ENCODE measurements at regions not wholly inside any gene's neighbourhood (a gene's known extent, or its start where the extent isn't known, plus 50 kb on each side); places are given as distances from the start of the nearest gene placed in this dataset.

GRCh38 chr18:34001376-34001775 lies 223.3 kb downstream of the NOL4 start:
- Histone ChIP-seq H3K36me3 (no peaks in the 10 kb centered on the region), H3K27me3 (ENCODE audit: insufficient read depth, low read depth, severe bottlenecking) (no peaks in the 10 kb centered on the region), H3K27ac (no peak overlapping the region), H3K4me3 (ENCODE audit: low read depth, low read length) (no peak overlapping the region), H3K9me3 (ENCODE audit: severe bottlenecking) (no peaks in the 10 kb centered on the region)
- DNase-seq = no peak
- TF ChIP-seq, protein P1, sequence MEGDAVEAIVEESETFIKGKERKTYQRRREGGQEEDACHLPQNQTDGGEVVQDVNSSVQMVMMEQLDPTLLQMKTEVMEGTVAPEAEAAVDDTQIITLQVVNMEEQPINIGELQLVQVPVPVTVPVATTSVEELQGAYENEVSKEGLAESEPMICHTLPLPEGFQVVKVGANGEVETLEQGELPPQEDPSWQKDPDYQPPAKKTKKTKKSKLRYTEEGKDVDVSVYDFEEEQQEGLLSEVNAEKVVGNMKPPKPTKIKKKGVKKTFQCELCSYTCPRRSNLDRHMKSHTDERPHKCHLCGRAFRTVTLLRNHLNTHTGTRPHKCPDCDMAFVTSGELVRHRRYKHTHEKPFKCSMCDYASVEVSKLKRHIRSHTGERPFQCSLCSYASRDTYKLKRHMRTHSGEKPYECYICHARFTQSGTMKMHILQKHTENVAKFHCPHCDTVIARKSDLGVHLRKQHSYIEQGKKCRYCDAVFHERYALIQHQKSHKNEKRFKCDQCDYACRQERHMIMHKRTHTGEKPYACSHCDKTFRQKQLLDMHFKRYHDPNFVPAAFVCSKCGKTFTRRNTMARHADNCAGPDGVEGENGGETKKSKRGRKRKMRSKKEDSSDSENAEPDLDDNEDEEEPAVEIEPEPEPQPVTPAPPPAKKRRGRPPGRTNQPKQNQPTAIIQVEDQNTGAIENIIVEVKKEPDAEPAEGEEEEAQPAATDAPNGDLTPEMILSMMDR (IDR thresholded peaks at IDR 0.05; ENCODE audit: low read depth, low read length) = no peak

DNA sequence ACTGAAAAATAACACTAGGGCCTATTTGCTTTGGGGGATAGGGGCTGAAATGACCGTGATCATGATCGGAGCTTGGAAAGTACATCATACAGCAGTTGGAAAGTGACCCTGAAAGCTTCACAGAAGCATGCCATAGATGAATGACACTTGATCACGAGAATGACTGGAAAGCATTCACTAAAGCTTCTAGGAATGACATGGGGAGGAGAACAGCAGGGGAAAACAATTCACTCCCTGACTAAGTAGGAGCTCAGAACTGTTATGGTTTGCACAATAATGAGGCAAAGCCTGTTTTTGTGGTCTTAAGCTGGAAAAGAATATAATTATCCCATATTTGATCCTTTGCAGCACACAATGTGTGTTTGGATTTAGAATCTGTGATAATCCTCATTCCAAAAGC lies 237.5 kb downstream of the NOL4 start:
- Histone ChIP-seq H3K4me3 (ENCODE audit: low read depth, low read length) (no peak overlapping the region), H3K9me3 (ENCODE audit: severe bottlenecking) (no peaks in the 10 kb centered on the region), H3K27me3 (ENCODE audit: insufficient read depth, low read depth, severe bottlenecking) (no peaks in the 10 kb centered on the region), H3K27ac (no peak overlapping the region), H3K36me3 (no peaks in the 10 kb centered on the region)
- TF ChIP-seq, protein P1 (IDR thresholded peaks at IDR 0.05; ENCODE audit: low read depth, low read length) = no peak
- DNase-seq = no peak

GRCh38 chr18:33983126-33983525 lies 241.6 kb downstream of the NOL4 start:
- Histone ChIP-seq H3K27ac (no peak overlapping the region), H3K27me3 (ENCODE audit: insufficient read depth, low read depth, severe bottlenecking) (no peaks in the 10 kb centered on the region)
- TF ChIP-seq, protein P1 (IDR thresholded peaks at IDR 0.05; ENCODE audit: low read depth, low read length) = no peak

DNA sequence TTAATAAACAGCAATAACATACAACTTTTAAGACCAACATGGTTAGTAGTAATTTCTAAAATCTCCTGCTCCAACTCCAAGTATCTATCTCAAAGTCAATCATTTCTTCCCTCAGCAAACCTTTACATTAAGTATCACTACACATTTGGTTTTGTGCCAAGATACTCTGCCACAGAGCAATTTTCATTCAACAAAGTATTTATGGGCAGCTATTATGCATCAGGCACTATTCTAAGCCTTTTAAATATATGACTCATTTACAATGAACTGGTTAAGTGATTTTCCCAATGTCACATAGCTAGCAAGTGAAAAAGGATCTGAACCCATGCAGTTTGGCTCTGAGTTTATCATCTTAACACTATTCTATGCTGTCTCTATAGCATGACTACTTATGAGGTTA lies 264.3 kb downstream of the NOL4 start:
- Histone ChIP-seq H3K4me3 (ENCODE audit: low read depth, low read length) (no peak overlapping the region), H3K27me3 (ENCODE audit: insufficient read depth, low read depth, severe bottlenecking) (no peaks in the 10 kb centered on the region), H3K36me3 (no peaks in the 10 kb centered on the region), H3K27ac (no peak overlapping the region), H3K9me3 (ENCODE audit: severe bottlenecking) (no peaks in the 10 kb centered on the region)
- TF ChIP-seq, protein P1 (IDR thresholded peaks at IDR 0.05; ENCODE audit: low read depth, low read length) = no peak
- no peak for DNase-seq

More at GRCh38 chr18:33983126-33983525, 241.6 kb downstream of the NOL4 start:
- H3K4me3 ChIP-seq (ENCODE audit: low read depth, low read length) = no peak overlapping the region
- no peak for DNase-seq
- no peaks in the 10 kb centered on the region for H3K9me3 ChIP-seq (ENCODE audit: severe bottlenecking)
- H3K36me3 ChIP-seq = no peaks in the 10 kb centered on the region

DNA sequence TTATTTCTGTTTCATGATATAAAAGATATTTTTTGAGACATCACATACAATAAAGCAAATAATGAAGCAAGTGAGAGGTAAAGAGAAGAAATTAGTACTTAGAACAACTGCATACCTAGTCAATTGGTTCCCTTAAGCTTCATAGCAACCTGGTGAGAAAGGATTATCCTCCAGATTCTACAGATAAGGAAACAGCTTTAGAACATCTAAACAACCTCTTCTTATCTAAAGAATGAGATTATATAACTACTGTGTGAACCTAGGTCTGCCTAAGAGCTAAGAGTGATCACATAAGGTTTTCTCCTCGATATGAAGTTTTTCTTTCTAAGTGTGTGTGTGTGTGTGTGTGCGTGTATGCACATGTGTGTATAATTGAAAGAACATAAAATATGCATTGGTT lies 265.1 kb downstream of the NOL4 start:
- no peaks in the 10 kb centered on the region for H3K9me3 ChIP-seq (ENCODE audit: severe bottlenecking)
- H3K27ac ChIP-seq = no peak overlapping the region
- H3K4me3 ChIP-seq (ENCODE audit: low read depth, low read length) = no peak overlapping the region
- DNase-seq = no peak
- TF ChIP-seq, protein P1 (IDR thresholded peaks at IDR 0.05; ENCODE audit: low read depth, low read length) = no peak
- H3K27me3 ChIP-seq (ENCODE audit: insufficient read depth, low read depth, severe bottlenecking) = no peaks in the 10 kb centered on the region
- H3K36me3 ChIP-seq = no peaks in the 10 kb centered on the region

GRCh38 chr18:33957707-33958106 lies 267.0 kb downstream of the NOL4 start:
- Histone ChIP-seq H3K36me3 (no peaks in the 10 kb centered on the region), H3K27me3 (ENCODE audit: insufficient read depth, low read depth, severe bottlenecking) (no peaks in the 10 kb centered on the region), H3K4me3 (ENCODE audit: low read depth, low read length) (no peak overlapping the region), H3K9me3 (ENCODE audit: severe bottlenecking) (no peaks in the 10 kb centered on the region), H3K27ac (no peak overlapping the region)
- TF ChIP-seq, protein P1 (IDR thresholded peaks at IDR 0.05; ENCODE audit: low read depth, low read length) = no peak
- DNase-seq = no peak
